GM12878 (cell line): ENCODE measurements at regions not wholly inside any gene's neighbourhood (a gene's known extent, or its start where the extent isn't known, plus 50 kb on each side); places are given as distances from the start of the nearest gene placed in this dataset.

ENCODE experiments used
- ATF7 ChIP-seq: fragments of 450-650 bp; IDR thresholded peaks from 2 replicates; pipeline ENCODE4 v1.6.1; 2016; ENCODE audit warnings: low read depth, mild to moderate bottlenecking
- CEBPB ChIP-seq, 2 experiments: fragments of 150-350 bp in 1 of 2; IDR thresholded peaks; 2 replicates each; pipeline ENCODE4 v1.6.1; 2012 to 2014; ENCODE audit warnings: low read depth in 2 of 2, low read length in 2 of 2, borderline replicate concordance in 1 of 2, inconsistent platforms in 1 of 2
- CREM ChIP-seq: IDR thresholded peaks from 2 replicates; pipeline ENCODE4 v1.6.1; 2014; ENCODE audit warnings: antibody characterized with exemption, low read depth
- ELK1 ChIP-seq: IDR thresholded peaks from 2 replicates; pipeline ENCODE4 v1.6.1; 2012; ENCODE audit warnings: low read depth, low read length, improper control_type of control experiment
- ETV6 ChIP-seq, 2 experiments: fragments of 450-650 bp in 1 of 2; IDR thresholded peaks in 1 of 2; conservative IDR thresholded peaks in 1 of 2; 2 replicates each; pipeline ENCODE4 v1.6.1; 2014; ENCODE audit warnings: antibody characterized with exemption in 1 of 2, borderline replicate concordance in 1 of 2, low read depth in 1 of 2, mild to moderate bottlenecking in 1 of 2, moderate library complexity in 1 of 2
- HDAC2 ChIP-seq: fragments of 200-600 bp; sonication (generic); IDR thresholded peaks from 2 replicates; pipeline ENCODE4 v1.6.1; 2017
- POLR2AphosphoS5 ChIP-seq: IDR thresholded peaks from 2 replicates; pipeline ENCODE4 v1.6.1; 2011; ENCODE audit warnings: mild to moderate bottlenecking, low read length, inconsistent platforms
- RFX5 ChIP-seq: IDR thresholded peaks from 2 replicates; pipeline ENCODE4 v1.6.1; 2011; ENCODE audit warnings: low read depth, low read length, improper control_type of control experiment
- SMC3 ChIP-seq: IDR thresholded peaks from 2 replicates; pipeline ENCODE4 v1.6.1; 2011; ENCODE audit warnings: low read length, improper control_type of control experiment, borderline replicate concordance
- USF2 ChIP-seq: IDR thresholded peaks from 2 replicates; pipeline ENCODE4 v1.6.1; 2011; ENCODE audit warnings: low read depth, low read length, improper control_type of control experiment, borderline replicate concordance
- ZNF24 ChIP-seq: fragments of 450-650 bp; IDR thresholded peaks from 2 replicates; pipeline ENCODE4 v1.6.1; 2017; ENCODE audit warnings: antibody characterized with exemption, mild to moderate bottlenecking
- TF ChIP-seq, protein P1 (sequence below), 3 experiments: IDR thresholded peaks in 2 of 3; conservative IDR thresholded peaks in 1 of 3; 2 replicates each; pipeline ENCODE4 v1.5.1; 2011; ENCODE audit warnings: low read depth in 3 of 3, low read length in 3 of 3, mild to moderate bottlenecking in 3 of 3, control low read depth in 2 of 3, moderate library complexity in 2 of 3, inconsistent platforms in 1 of 3, mixed read lengths in 1 of 3; ENCODE audit not compliant: control insufficient read depth in 2 of 3, insufficient read depth in 1 of 3; ENCODE audit errors: extremely low read depth in 1 of 3

DNA sequence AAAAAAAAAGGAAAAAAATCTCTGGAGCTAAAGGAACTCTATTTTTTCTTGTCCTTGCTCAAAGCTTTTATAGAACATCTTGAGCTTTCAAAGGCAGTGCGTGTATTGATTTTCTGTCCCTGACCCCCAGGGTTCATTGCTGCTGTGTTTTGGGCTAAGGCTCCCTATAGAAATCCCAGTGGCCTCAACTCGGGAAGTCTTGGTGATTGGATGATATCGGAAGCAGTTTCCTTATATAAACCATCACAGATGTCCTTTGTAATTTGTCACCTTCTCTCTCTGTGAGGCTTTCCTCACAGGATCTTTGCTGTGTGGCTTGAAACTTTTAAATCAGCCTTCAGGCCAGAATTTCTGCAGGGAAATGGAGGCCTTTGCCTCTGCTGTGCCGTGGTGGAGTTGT, 397.7 kb downstream of the RPS6KC1 start:
- TF ChIP-seq ATF7 (no peak), USF2 (no peak), CEBPB (IDR thresholded peaks at IDR 0.05; ENCODE audit: borderline replicate concordance in 1 of 2, low read depth in 2 of 2, low read length in 2 of 2) (no peak), HDAC2 (no peak), CREM (no peak), ELK1 (no peak), SMC3 (no peak), RFX5 (no peak), ETV6 (conservative IDR thresholded peaks at IDR 0.05 in 1 of 2, IDR thresholded peaks at IDR 0.05 in 1 of 2; ENCODE audit: borderline replicate concordance in 1 of 2, low read depth in 1 of 2) (no peak), ZNF24 (no peak), POLR2AphosphoS5 (no peak)
- TF ChIP-seq, protein P1, sequence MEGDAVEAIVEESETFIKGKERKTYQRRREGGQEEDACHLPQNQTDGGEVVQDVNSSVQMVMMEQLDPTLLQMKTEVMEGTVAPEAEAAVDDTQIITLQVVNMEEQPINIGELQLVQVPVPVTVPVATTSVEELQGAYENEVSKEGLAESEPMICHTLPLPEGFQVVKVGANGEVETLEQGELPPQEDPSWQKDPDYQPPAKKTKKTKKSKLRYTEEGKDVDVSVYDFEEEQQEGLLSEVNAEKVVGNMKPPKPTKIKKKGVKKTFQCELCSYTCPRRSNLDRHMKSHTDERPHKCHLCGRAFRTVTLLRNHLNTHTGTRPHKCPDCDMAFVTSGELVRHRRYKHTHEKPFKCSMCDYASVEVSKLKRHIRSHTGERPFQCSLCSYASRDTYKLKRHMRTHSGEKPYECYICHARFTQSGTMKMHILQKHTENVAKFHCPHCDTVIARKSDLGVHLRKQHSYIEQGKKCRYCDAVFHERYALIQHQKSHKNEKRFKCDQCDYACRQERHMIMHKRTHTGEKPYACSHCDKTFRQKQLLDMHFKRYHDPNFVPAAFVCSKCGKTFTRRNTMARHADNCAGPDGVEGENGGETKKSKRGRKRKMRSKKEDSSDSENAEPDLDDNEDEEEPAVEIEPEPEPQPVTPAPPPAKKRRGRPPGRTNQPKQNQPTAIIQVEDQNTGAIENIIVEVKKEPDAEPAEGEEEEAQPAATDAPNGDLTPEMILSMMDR (IDR thresholded peaks at IDR 0.05 in 2 of 3, conservative IDR thresholded peaks at IDR 0.05 in 1 of 3; ENCODE audit: control insufficient read depth in 2 of 3, extremely low read depth in 1 of 3, insufficient read depth in 1 of 3, low read depth in 3 of 3, low read length in 3 of 3): no peak
